IPS-20b (cell line): ENCODE measurements at regions not wholly inside any gene's neighbourhood (a gene's known extent, or its start where the extent isn't known, plus 50 kb on each side); places are given as distances from the start of the nearest gene placed in this dataset.

Experiments used
- H3K27ac ChIP-seq: one replicate; pipeline ENCODE4 v1.5.1; 2013; ENCODE audit warnings: low read length
- H3K27me3 ChIP-seq: 2 replicates; pipeline ENCODE4 v1.6.1; 2013; ENCODE audit warnings: mild to moderate bottlenecking, low read length, inconsistent platforms; ENCODE audit not compliant: insufficient read depth
- H3K36me3 ChIP-seq: 2 replicates; pipeline ENCODE4 v1.6.1; 2013; ENCODE audit warnings: low read depth, mild to moderate bottlenecking, inconsistent platforms, low read length, moderate library complexity; ENCODE audit not compliant: insufficient read depth
- H3K4me1 ChIP-seq: 2 replicates; pipeline ENCODE4 v1.6.1; 2013; ENCODE audit warnings: mild to moderate bottlenecking, control low read depth, inconsistent platforms, low read length, moderate library complexity; ENCODE audit not compliant: insufficient read depth
- H3K4me3 ChIP-seq: 2 replicates; pipeline ENCODE4 v1.5.1; 2013; ENCODE audit warnings: mild to moderate bottlenecking, low read length, inconsistent platforms
- H3K9ac ChIP-seq: 2 replicates; pipeline ENCODE4 v1.6.1; 2013; ENCODE audit warnings: low read depth, mild to moderate bottlenecking, inconsistent platforms, low read length, moderate library complexity
- H3K9me3 ChIP-seq: 2 replicates; pipeline ENCODE4 v1.6.1; 2013; ENCODE audit warnings: mild to moderate bottlenecking, low read depth, low read length, inconsistent platforms; ENCODE audit not compliant: insufficient read depth

DNA sequence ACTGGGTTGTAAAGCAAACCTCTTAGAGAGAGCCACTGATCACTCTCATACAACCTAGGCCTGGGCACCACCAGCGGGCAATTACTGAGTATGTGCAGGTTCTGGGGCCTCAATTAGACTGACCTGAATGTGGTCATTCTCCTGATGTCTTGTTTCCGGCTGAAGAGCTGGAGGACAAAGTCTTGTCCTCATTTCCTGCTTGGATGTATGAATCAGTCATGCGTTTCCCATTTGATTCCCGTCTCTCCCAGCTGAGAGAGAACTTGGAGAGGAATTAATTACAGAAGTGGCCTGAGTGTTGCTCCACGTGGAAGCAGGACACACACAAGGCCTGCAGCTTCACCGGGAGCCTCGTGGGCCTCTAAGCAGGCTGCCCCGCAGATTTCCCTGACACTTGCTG is 799.3 kb upstream of the ARGLU1 start:
- Histone ChIP-seq H3K4me3 (no peak overlapping the region), H3K9me3 (no peaks in the 10 kb centered on the region), H3K4me1 (peaks cover 3% of the 10 kb centered on the region; the same call in 1 of the 2 replicates), H3K36me3 (no peaks in the 10 kb centered on the region), H3K27ac (no peak overlapping the region), H3K9ac (no peak overlapping the region), H3K27me3 (no peaks in the 10 kb centered on the region)

DNA sequence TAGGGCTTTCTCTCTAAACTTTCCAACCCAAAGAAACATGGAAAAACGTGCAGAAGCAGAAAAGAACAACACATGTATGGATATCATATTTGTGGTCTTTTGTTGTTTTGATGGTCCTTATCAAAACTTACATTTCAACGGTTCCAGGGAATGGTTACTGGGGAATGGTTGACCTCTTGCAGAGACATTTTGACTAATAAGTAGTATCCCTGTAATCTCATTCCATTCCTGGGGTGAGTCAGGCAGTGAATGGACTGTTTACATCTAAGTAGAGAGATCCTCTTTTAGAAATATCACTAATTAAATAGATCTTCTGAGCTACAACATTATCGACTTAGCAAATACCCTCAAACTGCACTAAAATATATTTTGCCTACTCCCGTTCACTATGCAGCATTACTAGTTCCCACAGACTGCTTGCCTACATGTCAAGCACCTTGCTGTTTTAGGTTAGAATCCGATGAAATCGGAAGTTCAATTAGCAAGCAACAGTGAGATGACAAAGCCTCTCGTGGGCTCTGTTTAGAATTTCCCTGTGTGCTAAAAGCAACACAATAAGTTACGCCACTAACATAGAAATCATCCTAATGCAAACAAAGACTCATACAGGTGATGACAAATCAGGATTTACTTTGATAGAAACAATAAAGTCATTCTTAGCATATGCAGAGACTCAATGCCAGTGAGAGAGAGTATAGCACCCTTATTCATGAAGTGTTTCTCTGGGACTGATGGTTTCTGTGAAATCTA is 797.7 kb upstream of the ARGLU1 start:
- no peaks in the 10 kb centered on the region for H3K9me3 ChIP-seq
- H3K4me1 ChIP-seq: no peaks in the 10 kb centered on the region
- H3K9ac ChIP-seq: no peak overlapping the region
- no peak overlapping the region for H3K4me3 ChIP-seq
- no peak overlapping the region for H3K27ac ChIP-seq
- no peaks in the 10 kb centered on the region for H3K27me3 ChIP-seq
- H3K36me3 ChIP-seq: no peaks in the 10 kb centered on the region

DNA sequence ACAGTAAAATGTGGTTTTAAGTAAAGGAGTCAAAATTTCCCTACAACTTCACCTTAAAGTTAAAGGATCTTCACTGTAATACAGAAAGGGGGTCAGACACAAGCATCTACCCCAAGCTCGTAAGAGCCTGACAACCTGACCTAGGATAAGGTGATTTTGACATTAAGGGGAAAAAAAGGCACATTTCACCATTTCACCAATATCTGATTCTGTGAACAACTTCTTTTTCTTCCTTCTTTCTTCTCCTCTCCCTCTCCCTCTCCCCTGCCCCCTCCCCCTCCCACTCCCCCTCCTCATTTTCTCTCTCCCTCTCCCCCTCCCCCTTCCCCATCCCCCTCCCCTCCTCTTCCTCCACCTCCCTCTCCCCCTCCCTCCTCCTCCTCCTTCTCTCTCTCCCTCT is 796.7 kb upstream of the ARGLU1 start:
- Histone ChIP-seq H3K27me3 (no peaks in the 10 kb centered on the region), H3K4me3 (no peak overlapping the region), H3K4me1 (no peaks in the 10 kb centered on the region), H3K9me3 (no peaks in the 10 kb centered on the region), H3K27ac (no peak overlapping the region), H3K9ac (no peak overlapping the region), H3K36me3 (no peaks in the 10 kb centered on the region)

DNA sequence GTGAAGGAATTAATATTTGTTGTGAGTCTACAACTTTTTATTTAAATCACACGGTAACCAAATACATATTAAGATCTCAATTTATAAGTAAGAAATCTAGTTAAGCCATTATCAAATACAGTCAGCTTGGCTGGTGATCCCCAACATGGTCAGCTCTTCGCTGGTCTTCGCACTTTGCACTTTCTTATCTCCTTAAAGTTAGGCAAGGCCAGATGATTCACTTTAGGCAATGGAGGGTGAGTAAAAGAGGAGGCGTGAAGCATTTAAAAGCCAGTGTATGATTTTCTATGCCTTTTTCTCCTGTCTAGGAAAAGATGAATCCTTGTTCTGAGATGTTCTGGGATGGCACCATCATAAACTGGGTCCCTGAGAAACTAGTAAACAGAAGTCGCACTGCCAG is 793.7 kb upstream of the ARGLU1 start:
- H3K36me3 ChIP-seq: no peaks in the 10 kb centered on the region
- no peak overlapping the region for H3K9ac ChIP-seq
- no peaks in the 10 kb centered on the region for H3K27me3 ChIP-seq
- no peaks in the 10 kb centered on the region for H3K4me1 ChIP-seq
- H3K27ac ChIP-seq: no peak overlapping the region
- H3K4me3 ChIP-seq: no peak overlapping the region
- no peaks in the 10 kb centered on the region for H3K9me3 ChIP-seq

DNA sequence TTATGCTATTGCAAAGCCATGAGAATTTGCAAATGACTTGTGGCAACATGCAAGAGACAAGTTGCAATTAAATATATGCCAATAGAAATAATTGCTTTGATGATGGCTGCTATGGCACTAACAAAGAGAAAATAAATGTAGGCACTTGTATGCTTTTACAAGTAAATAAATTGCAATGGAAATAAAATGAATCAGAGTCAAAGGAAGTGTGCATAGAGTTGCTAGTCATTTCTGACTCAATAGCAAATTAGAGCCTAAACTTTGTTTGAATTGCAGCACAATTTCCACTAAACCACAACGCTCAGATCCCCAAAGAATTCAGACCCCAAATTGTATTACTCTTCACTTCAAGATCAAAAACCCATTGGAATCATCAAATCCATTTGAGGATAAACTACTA is 792.1 kb upstream of the ARGLU1 start:
- no peaks in the 10 kb centered on the region for H3K9me3 ChIP-seq
- no peak overlapping the region for H3K9ac ChIP-seq
- H3K27ac ChIP-seq: no peak overlapping the region
- no peaks in the 10 kb centered on the region for H3K27me3 ChIP-seq
- H3K4me3 ChIP-seq: no peak overlapping the region
- no peaks in the 10 kb centered on the region for H3K36me3 ChIP-seq
- H3K4me1 ChIP-seq: no peaks in the 10 kb centered on the region

DNA sequence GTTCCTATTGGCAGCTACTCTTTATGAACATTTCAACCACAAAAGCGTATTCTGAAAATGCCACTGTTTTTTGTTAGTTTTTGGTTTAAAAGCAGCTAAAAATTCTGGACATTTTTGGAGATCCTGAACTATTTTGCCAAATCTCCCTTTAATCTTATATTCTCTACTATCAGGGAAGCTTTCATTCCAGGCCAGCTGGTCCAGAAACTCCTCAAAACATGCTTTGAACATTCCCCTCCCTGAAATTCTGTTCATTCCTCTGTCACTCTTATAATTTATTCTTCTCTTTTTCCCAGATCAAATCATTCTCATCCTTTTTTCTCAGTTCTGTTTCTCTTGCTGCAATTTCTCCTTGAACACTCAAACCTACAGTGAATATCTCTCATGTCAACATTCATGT is 790.9 kb upstream of the ARGLU1 start:
- Histone ChIP-seq H3K27ac (no peak overlapping the region), H3K4me1 (no peaks in the 10 kb centered on the region), H3K9ac (no peak overlapping the region), H3K27me3 (no peaks in the 10 kb centered on the region), H3K36me3 (no peaks in the 10 kb centered on the region), H3K4me3 (no peak overlapping the region), H3K9me3 (no peaks in the 10 kb centered on the region)

DNA sequence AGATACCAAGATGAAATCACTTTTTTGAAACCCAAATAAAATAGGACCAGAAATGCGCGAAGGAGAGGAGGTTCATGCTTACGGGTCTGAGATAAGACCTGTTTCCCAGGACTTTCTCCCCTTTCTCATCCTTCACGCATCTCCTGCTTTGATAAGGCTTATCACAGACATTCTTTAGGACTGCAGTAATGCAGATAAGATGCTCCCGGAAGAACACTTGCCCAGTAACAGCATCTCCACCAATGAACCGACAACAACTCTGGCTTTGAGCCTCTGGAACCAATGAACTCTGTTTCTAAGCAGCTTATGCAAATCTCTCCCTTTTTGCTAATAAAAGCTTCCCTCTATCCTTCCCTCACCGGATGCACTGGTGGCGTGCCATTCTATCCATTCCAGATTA is 783.4 kb upstream of the ARGLU1 start:
- H3K27ac ChIP-seq: no peak overlapping the region
- no peaks in the 10 kb centered on the region for H3K27me3 ChIP-seq
- no peaks in the 10 kb centered on the region for H3K4me1 ChIP-seq
- no peak overlapping the region for H3K9ac ChIP-seq
- H3K9me3 ChIP-seq: no peaks in the 10 kb centered on the region
- H3K4me3 ChIP-seq: no peak overlapping the region
- H3K36me3 ChIP-seq: no peaks in the 10 kb centered on the region

DNA sequence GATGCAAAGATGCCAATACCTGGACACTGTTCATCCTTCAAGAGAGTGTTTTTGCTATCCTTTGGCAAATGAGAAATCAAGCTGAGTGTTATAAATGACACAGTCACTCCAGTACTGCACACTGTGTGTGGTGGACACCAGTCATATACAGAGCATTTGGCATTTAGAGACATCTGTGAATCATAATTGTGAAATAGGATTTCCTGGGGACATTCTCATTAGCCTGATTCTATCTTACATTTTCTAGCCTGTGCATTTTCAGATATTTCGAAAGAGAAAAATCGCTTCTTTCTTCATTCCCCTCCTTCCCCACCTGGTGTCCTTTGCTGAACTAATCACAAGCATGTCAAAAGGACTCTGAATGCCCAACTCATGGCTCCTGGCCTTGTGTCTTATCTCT is 781.0 kb upstream of the ARGLU1 start:
- no peaks in the 10 kb centered on the region for H3K9me3 ChIP-seq
- no peak overlapping the region for H3K4me3 ChIP-seq
- H3K4me1 ChIP-seq: no peaks in the 10 kb centered on the region
- no peaks in the 10 kb centered on the region for H3K27me3 ChIP-seq
- no peaks in the 10 kb centered on the region for H3K36me3 ChIP-seq
- no peak overlapping the region for H3K9ac ChIP-seq
- no peak overlapping the region for H3K27ac ChIP-seq

DNA sequence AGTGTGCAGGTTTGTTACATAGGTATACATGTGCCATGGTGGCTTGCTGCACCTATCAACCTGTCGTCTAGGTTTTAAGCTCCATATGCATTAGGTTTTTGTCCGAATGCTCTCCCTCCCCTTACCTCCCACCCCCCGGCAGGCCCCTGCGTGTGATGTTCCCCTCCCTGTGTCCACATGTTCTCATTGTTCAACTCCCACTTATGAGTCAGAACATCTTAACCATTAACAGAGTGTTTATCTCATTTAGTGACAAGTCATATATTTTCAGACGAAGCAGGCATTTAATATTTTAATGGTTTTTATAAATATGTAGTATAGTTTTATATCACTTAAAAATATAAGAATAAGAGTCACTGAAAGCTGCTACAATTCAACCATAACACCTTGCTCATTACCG is 780.5 kb upstream of the ARGLU1 start:
- no peaks in the 10 kb centered on the region for H3K9me3 ChIP-seq
- H3K27me3 ChIP-seq: no peaks in the 10 kb centered on the region
- H3K27ac ChIP-seq: no peak overlapping the region
- no peaks in the 10 kb centered on the region for H3K36me3 ChIP-seq
- H3K9ac ChIP-seq: no peak overlapping the region
- no peaks in the 10 kb centered on the region for H3K4me1 ChIP-seq
- H3K4me3 ChIP-seq: no peak overlapping the region

DNA sequence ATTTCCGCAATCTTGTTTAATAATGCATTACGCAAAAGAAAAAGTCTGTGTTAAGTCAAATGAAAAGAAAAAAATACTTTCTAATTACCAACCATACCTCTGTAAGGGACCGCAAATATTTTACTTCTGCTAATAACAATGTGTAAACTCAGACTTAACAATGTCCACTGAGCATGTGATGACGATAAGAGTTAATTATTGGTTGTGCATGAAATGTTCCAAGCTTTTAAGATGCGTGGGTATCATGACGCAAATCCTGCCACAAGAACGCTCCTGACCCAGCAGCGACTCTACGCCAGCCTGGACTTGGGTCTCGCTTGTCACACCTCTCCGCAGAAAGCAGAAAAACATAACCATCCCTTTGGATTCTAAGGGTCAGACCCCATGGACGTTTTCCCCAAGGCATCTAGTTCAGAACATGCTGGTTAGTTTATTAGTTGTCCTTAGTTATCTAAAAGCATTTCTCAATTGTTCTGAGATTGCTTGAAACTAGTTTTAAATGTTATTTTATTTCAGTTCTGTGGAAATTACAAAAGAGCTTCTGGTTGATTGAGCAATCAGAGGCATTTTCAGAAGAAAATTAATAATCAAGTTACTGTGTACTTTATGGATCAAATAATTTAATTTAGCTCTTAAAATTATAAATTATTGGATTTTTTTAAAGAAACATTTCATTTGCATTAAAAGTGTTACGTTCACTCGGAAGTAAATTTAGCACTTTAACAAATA is 779.9 kb upstream of the ARGLU1 start:
- no peaks in the 10 kb centered on the region for H3K4me1 ChIP-seq
- H3K9ac ChIP-seq: no peak overlapping the region
- H3K27me3 ChIP-seq: no peaks in the 10 kb centered on the region
- H3K9me3 ChIP-seq: no peaks in the 10 kb centered on the region
- no peak overlapping the region for H3K27ac ChIP-seq
- no peak overlapping the region for H3K4me3 ChIP-seq
- no peaks in the 10 kb centered on the region for H3K36me3 ChIP-seq

DNA sequence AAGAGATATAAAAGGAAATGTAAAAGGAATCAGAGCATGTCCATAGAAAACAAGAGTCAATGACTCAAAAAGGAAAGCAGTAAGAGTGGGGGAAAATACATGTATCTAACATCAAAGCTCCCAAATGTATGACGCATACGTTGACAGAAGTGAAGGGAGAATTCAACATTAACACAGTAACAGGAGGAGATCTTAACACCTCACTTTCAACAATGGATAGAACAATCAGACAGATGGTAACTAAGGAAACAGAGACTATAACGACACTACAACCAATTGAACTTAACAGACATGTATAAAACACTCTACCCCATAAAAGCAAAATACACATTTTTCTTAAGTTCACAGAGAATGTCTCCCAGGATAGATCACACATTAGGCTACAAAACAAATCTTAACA is 774.8 kb upstream of the ARGLU1 start:
- Histone ChIP-seq H3K27ac (no peak overlapping the region), H3K27me3 (no peaks in the 10 kb centered on the region), H3K4me3 (no peak overlapping the region), H3K9me3 (no peaks in the 10 kb centered on the region), H3K4me1 (peaks cover 3% of the 10 kb centered on the region; the same call in 1 of the 2 replicates), H3K9ac (no peak overlapping the region), H3K36me3 (no peaks in the 10 kb centered on the region)

DNA sequence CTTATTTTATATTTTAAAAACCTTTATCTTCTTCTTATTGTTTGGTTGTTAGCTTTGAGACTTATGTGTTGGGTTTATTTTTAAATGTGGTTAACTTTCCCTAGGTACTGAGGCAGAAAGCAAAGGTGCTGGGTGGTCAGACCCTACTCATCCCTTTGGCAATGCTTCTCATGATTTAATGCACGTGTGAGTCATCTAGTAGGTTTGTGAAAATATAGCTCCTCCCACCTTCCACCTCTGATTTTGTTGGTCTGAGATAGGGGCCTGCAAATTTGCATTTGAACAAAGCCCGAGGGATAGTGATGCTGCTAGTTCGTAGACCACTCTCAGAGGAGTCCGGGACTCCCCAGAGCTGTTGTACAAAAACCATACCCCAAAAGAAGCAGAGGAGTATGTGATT is 771.3 kb upstream of the ARGLU1 start:
- Histone ChIP-seq H3K9ac (no peak overlapping the region), H3K27me3 (no peaks in the 10 kb centered on the region), H3K9me3 (no peaks in the 10 kb centered on the region), H3K4me3 (no peak overlapping the region), H3K27ac (no peak overlapping the region), H3K36me3 (no peaks in the 10 kb centered on the region), H3K4me1 (peaks cover 3% of the 10 kb centered on the region; the same call in 1 of the 2 replicates)
